HepG2 (cell line): ENCODE measurements at regions not wholly inside any gene's neighbourhood (a gene's known extent, or its start where the extent isn't known, plus 50 kb on each side); places are given as distances from the start of the nearest gene placed in this dataset.

Experiments
- ATAC-seq: fragments of 200-7000 bp; cut with Tn5 transposase; 3 replicates; pipeline ENCODE4 v1.9.1; 2020; ENCODE audit warnings: mild to moderate bottlenecking, moderate library complexity
- BruUV-seq: library from RNA; stranded (reverse); fragments of 400-500 nt; replicated peaks from 2 replicates; lab custom pipeline; 2021; lab: Mats Ljungman, UMichigan
- CTCF ChIA-PET: fragments of 300-600 bp; formaldehyde crosslinking; extraction: SDS; loops from one replicate; lab custom pipeline; 2021; ENCODE audit warnings: low total read pairs, inconsistent platforms, low intra/inter-chr PET ratio; lab: Yijun Ruan, JAX
- POLR2A ChIA-PET: fragments of 350-600 bp; sonication (Branson Sonifier 250); formaldehyde crosslinking; loops from one replicate; lab custom pipeline; 2020; ENCODE audit warnings: antibody characterized with exemption, inconsistent platforms; lab: Yijun Ruan, JAX
- DNase-seq: peaks from one replicate; pipeline ENCODE4 v3.0.0-alpha.2; 2015; ENCODE audit warnings: low spot score
- FAIRE-seq: peaks from 3 replicates; lab custom pipeline; 2011; peaks lifted over from hg19 to GRCh38; lab: Jason Lieb, UNC
- H2AFZ ChIP-seq: one replicate; pipeline ENCODE4 v1.6.1; 2011; ENCODE audit warnings: low read length, inconsistent platforms
- H3K27ac ChIP-seq: fragments of 300-600 bp; 3 replicates; pipeline ENCODE4 v1.8.0; 2011; ENCODE audit warnings: mixed run types, mild to moderate bottlenecking, mixed read lengths, low read length, inconsistent platforms; ENCODE audit not compliant: insufficient read depth; ENCODE audit errors: extremely low read length
- H3K27me3 ChIP-seq, 2 experiments: fragments of 200-600 bp in 1 of 2; 2 replicates in 1 of 2; 3 replicates in 1 of 2; pipeline versions ENCODE4 v1.6.0 to v1.8.0; 2011; ENCODE audit warnings: low read length in 2 of 2, mild to moderate bottlenecking in 2 of 2, moderate library complexity in 2 of 2, inconsistent platforms in 1 of 2; ENCODE audit not compliant: insufficient read depth in 2 of 2, control insufficient read depth in 1 of 2
- H3K36me3 ChIP-seq, 2 experiments: fragments of 200-600 bp in 1 of 2; replicated peaks in 1 of 2; 2 replicates in 1 of 2; 3 replicates in 1 of 2; pipeline versions ENCODE4 v1.5.1 to v1.8.0; 2011; ENCODE audit warnings: low read length in 2 of 2, inconsistent platforms in 1 of 2; ENCODE audit not compliant: insufficient read depth in 2 of 2, control insufficient read depth in 1 of 2
- H3K4me1 ChIP-seq: 2 replicates; pipeline ENCODE4 v1.5.1; 2012; ENCODE audit warnings: low read length, inconsistent platforms; ENCODE audit not compliant: insufficient read depth
- H3K4me2 ChIP-seq: 2 replicates; pipeline ENCODE4 v1.6.0; 2011; ENCODE audit warnings: low read depth, low read length, inconsistent platforms
- H3K4me3 ChIP-seq, 3 experiments: fragments of 200-600 bp in 1 of 3; sonication (generic), shearing (Covaris generic) in 1 of 3; replicated peaks in 1 of 3; 2 replicates each; pipeline ENCODE4 v1.5.1; 2011 to 2016; ENCODE audit warnings: low read length in 3 of 3, inconsistent platforms in 2 of 3, low read depth in 2 of 3, mild to moderate bottlenecking in 2 of 3, control low read depth in 1 of 3, mixed read lengths in 1 of 3; ENCODE audit not compliant: insufficient read depth in 1 of 3
- H3K79me2 ChIP-seq: one replicate; pipeline ENCODE4 v1.6.1; 2011; ENCODE audit warnings: low read length, inconsistent platforms; ENCODE audit not compliant: insufficient read depth
- H3K9ac ChIP-seq: 2 replicates; pipeline ENCODE4 v1.6.0; 2011; ENCODE audit warnings: mild to moderate bottlenecking, low read depth, low read length, inconsistent platforms; ENCODE audit not compliant: insufficient read depth
- H3K9me3 ChIP-seq: 2 replicates; pipeline ENCODE4 v1.5.1; 2012; ENCODE audit warnings: mild to moderate bottlenecking, low read length
- H4K20me1 ChIP-seq: 2 replicates; pipeline ENCODE4 v1.6.0; 2011; ENCODE audit warnings: inconsistent platforms, mild to moderate bottlenecking, low read length, moderate library complexity; ENCODE audit not compliant: insufficient read depth
- ELF4 ChIP-seq: sonication (generic); formaldehyde crosslinking; IDR thresholded peaks from 2 replicates; pipeline ENCODE4 v1.5.0; 2020; ENCODE audit warnings: missing genetic modification reagents, mild to moderate bottlenecking, moderate library complexity, borderline replicate concordance
- HOXA9 ChIP-seq: sonication (generic); formaldehyde crosslinking; IDR thresholded peaks from 2 replicates; pipeline ENCODE4 v1.8.1; 2022; ENCODE audit warnings: missing genetic modification reagents, mild to moderate bottlenecking, moderate library complexity, borderline replicate concordance
- IRF9 ChIP-seq: sonication (generic); formaldehyde crosslinking; IDR thresholded peaks from 2 replicates; pipeline ENCODE4 v1.8.0; 2022; ENCODE audit warnings: missing genetic modification reagents, mild to moderate bottlenecking, borderline replicate concordance
- KLF9 ChIP-seq: IDR thresholded peaks from 2 replicates; pipeline ENCODE4 v1.6.1; 2016; ENCODE audit warnings: low read depth
- MAF1 ChIP-seq: sonication (generic); formaldehyde crosslinking; IDR thresholded peaks from 2 replicates; pipeline ENCODE4 v1.5.0; 2020; ENCODE audit warnings: missing genetic modification reagents, borderline replicate concordance
- MAFK ChIP-seq, 2 experiments: IDR thresholded peaks in 1 of 2; conservative IDR thresholded peaks in 1 of 2; 2 replicates each; pipeline ENCODE4 v1.6.1; 2011; ENCODE audit warnings: improper control_type of control experiment in 2 of 2, low read length in 2 of 2
- MTF1 ChIP-seq: sonication (generic); formaldehyde crosslinking; IDR thresholded peaks from 2 replicates; pipeline ENCODE4 v1.5.0; 2020; ENCODE audit warnings: missing genetic modification reagents
- RXRB ChIP-seq: IDR thresholded peaks from 2 replicates; pipeline ENCODE4 v1.6.1; 2016; ENCODE audit warnings: borderline replicate concordance, missing genetic modification reagents, missing compliant biosample characterization
- SNAPC5 ChIP-seq: sonication (generic); formaldehyde crosslinking; IDR thresholded peaks from 2 replicates; pipeline ENCODE4 v1.8.1; 2023; ENCODE audit warnings: mild to moderate bottlenecking, missing genetic modification reagents, borderline replicate concordance
- ZFP41 ChIP-seq: sonication (generic); formaldehyde crosslinking; IDR thresholded peaks from 2 replicates; pipeline ENCODE4 v1.4.0; 2020; ENCODE audit warnings: mild to moderate bottlenecking, missing genetic modification reagents, borderline replicate concordance
- ZKSCAN8 ChIP-seq: IDR thresholded peaks from 2 replicates; pipeline ENCODE4 v1.6.1; 2016; ENCODE audit warnings: borderline replicate concordance, missing genetic modification reagents, missing compliant biosample characterization
- ZNF12 ChIP-seq: sonication (generic); formaldehyde crosslinking; IDR thresholded peaks from 2 replicates; pipeline ENCODE4 v1.5.0; 2020; ENCODE audit warnings: missing genetic modification reagents
- ZNF121 ChIP-seq: sonication (generic); formaldehyde crosslinking; IDR thresholded peaks from 2 replicates; pipeline ENCODE4 v1.5.0; 2020; ENCODE audit warnings: mild to moderate bottlenecking, missing genetic modification reagents
- ZNF24 ChIP-seq: fragments of 450-650 bp; IDR thresholded peaks from 2 replicates; pipeline ENCODE4 v1.6.1; 2017; ENCODE audit warnings: antibody characterized with exemption, mild to moderate bottlenecking
- ZNF34 ChIP-seq: sonication (generic); formaldehyde crosslinking; IDR thresholded peaks from 2 replicates; pipeline ENCODE4 v1.4.0; 2020; ENCODE audit warnings: mild to moderate bottlenecking, missing genetic modification reagents, borderline replicate concordance
- ZNF546 ChIP-seq: sonication (generic); formaldehyde crosslinking; conservative IDR thresholded peaks from 2 replicates; pipeline ENCODE4 v1.8.1; 2023; ENCODE audit warnings: mild to moderate bottlenecking, missing genetic modification reagents
- ZNF792 ChIP-seq: IDR thresholded peaks from 2 replicates; pipeline ENCODE4 v1.6.1; 2016
- WGBS: methylation state at CpG from one replicate; pipeline ENCODE4 v1.1.6; 2017; ENCODE audit warnings: low lambda C conversion rate; 5-methylcytosine and 5-hydroxymethylcytosine counted together
- in situ Hi-C: cut with HindIII; loops from 2 replicates; pipeline ENCODE4 v1.10.0; 2017; ENCODE audit warnings: low pct_unique_long_range_greater_than_20kb; ENCODE audit not compliant: extremely low pct_ligation_motif_present
- intact Hi-C: fragments of 100-400 bp; cut with micrococcal nuclease; formaldehyde crosslinking; loops from one replicate; pipeline ENCODE4 v1.10.0; 2022; ENCODE audit not compliant: unreplicated experiment
- TF ChIP-seq, protein P1 (sequence below): sonication (generic); formaldehyde crosslinking; IDR thresholded peaks from 2 replicates; pipeline ENCODE4 v1.9.0; 2021; ENCODE audit warnings: missing genetic modification reagents, mild to moderate bottlenecking, borderline replicate concordance
- TF ChIP-seq, protein P2 (sequence below): sonication (generic); formaldehyde crosslinking; IDR thresholded peaks from 2 replicates; pipeline ENCODE4 v1.4.0; 2020; ENCODE audit warnings: mild to moderate bottlenecking, missing genetic modification reagents

DNA sequence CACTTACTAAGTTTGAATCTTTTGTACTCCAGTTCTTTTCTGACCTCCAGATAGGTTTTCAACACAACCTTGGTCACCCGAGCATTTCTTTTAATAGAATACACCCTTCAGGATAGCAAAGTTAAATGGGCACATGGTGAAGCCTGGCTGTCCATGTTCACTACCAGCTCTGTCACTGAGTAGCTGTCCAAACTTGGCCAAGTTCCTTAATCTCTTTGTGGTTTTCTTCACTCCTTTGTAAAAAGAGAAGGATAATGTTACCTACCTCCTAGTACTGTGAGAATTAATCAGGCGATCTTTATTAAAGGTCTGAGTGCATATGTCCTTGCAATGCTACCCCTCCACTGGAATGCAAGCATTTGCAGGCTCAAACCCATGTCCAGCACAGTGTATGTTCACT lies 128.1 kb upstream of the PTPRZ1 start:
- no peak overlapping the region for H2AFZ ChIP-seq
- no peak overlapping the region for H3K4me2 ChIP-seq
- H3K9me3 ChIP-seq, result no peaks in the 10 kb centered on the region
- DNase-seq, result no peak
- H3K9ac ChIP-seq, result no peak overlapping the region
- no peak overlapping the region for H3K4me3 ChIP-seq
- TF ChIP-seq ZNF24 (no peak), ZNF546 (no peak), HOXA9 (no peak), MTF1 (CRISPR knock-in tag) (no peak), MAF1 (CRISPR knock-in tag) (no peak), SNAPC5 (no peak), ZNF792 (CRISPR knock-in tag) (no peak), KLF9 (CRISPR knock-in tag) (no peak), ZNF34 (CRISPR knock-in tag) (no peak), IRF9 (CRISPR knock-in tag) (no peak), ZFP41 (CRISPR knock-in tag) (no peak), ZNF12 (CRISPR knock-in tag) (no peak), ZNF121 (no peak), MAFK (conservative IDR thresholded peaks at IDR 0.05 in 1 of 2, IDR thresholded peaks at IDR 0.05 in 1 of 2; ENCODE audit: low read length in 2 of 2) (no peak), ZKSCAN8 (CRISPR knock-in tag) (no peak), ELF4 (no peak), RXRB (CRISPR knock-in tag) (no peak)
- TF ChIP-seq, protein P1, sequence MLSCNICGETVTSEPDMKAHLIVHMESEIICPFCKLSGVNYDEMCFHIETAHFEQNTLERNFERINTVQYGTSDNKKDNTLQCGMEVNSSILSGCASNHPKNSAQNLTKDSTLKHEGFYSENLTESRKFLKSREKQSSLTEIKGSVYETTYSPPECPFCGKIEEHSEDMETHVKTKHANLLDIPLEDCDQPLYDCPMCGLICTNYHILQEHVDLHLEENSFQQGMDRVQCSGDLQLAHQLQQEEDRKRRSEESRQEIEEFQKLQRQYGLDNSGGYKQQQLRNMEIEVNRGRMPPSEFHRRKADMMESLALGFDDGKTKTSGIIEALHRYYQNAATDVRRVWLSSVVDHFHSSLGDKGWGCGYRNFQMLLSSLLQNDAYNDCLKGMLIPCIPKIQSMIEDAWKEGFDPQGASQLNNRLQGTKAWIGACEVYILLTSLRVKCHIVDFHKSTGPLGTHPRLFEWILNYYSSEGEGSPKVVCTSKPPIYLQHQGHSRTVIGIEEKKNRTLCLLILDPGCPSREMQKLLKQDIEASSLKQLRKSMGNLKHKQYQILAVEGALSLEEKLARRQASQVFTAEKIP, result no peak
- TF ChIP-seq, protein P2, sequence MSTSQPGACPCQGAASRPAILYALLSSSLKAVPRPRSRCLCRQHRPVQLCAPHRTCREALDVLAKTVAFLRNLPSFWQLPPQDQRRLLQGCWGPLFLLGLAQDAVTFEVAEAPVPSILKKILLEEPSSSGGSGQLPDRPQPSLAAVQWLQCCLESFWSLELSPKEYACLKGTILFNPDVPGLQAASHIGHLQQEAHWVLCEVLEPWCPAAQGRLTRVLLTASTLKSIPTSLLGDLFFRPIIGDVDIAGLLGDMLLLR (CRISPR knock-in tag), result no peak
- FAIRE-seq, result no peak
- 21% methylated on average over 2 of the region's 2 CpGs for WGBS
- H3K27me3 ChIP-seq, result no peaks in the 10 kb centered on the region; a peak in 1 of 5 replicates
- no peak overlapping the region for H3K27ac ChIP-seq
- POLR2A ChIA-PET, result no interaction called here
- no TSS peak for BruUV-seq
- CTCF ChIA-PET, result no interaction called here
- intact Hi-C loops, result no loop called here
- H3K36me3 ChIP-seq, result no peaks in the 10 kb centered on the region
- in situ Hi-C loops, result no loop called here
- H3K79me2 ChIP-seq, result no peaks in the 10 kb centered on the region
- H4K20me1 ChIP-seq, result no peaks in the 10 kb centered on the region
- peaks cover 9% of the 10 kb centered on the region; the same call in 1 of the 2 replicates for H3K4me1 ChIP-seq
- ATAC-seq, result no peak
